ENCODE measurements at regions not wholly inside any gene's neighbourhood (a gene's known extent, or its start where the extent isn't known, plus 50 kb on each side); places are given as distances from the start of the nearest gene placed in this dataset.

DNA sequence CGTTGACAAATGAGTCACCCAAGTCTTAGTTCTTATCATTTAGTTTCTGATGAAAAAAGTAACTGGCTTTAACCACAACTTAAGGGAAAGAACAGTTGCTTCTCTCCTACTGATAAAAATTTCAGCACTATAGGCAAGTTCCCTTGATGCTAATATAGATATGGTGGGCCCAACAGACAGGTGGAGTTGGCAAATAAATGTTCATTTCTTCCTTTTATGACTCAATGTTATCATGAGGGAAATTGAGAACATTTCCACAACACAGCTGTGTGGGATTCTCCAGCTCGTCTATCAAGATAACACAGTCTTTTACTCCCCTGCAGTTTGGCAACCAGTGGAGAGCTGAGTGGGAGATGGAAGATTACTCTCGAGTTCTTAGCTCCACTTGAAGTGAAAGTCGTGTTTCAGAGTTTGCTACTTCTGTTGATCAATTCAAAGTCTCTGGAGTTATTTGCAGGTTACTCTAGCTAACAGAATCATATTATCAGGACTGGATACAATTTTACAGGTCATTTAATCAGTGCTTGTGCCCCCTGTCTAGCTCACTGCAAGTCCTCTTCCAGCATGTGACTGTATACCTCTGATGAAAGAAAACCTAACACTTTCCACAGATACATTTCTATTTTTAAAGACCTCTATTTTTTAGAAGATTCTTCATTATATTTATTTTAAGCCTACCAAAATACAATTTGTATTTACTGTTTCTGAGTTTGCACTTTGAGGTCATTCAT lies 270.6 kb upstream of the GK2 start:
- ChIA-PET RAD21 (ENCODE audit: unreplicated experiment) (no interaction called here), POLR2A (interaction anchor here (0.6 kb wide), 1 partner anchor 155 kb away, joined by 3 read pairs; no protein-coding TSS in a partner anchor), SMC1A (ENCODE audit: uncharacterized antibody, unreplicated experiment) (interaction anchor here (0.9 to 1.1 kb wide), 3 partner anchors 14 to 107 kb away, joined by 3 to 5 read pairs (median 4); no protein-coding TSS in a partner anchor), CTCF (no interaction called here)
- no peak for FAIRE-seq
- BruUV-seq (replicated peaks), result no TSS peak
- WGBS (ENCODE audit: insufficient coverage, insufficient replicate concordance, low lambda C conversion rate, missing lambda C conversion rate), result 3% methylated on average over 4 of the region's 4 CpGs
- intact Hi-C loops (cut with micrococcal nuclease; ENCODE audit: unreplicated experiment), result no loop called here
- no peaks in the 10 kb centered on the region for H3K9me3 ChIP-seq (replicated peaks; ENCODE audit: control insufficient read depth, insufficient read depth, low read length)
- H3K79me2 ChIP-seq (ENCODE audit: control insufficient read depth, insufficient read depth, low read length), result no peaks in the 10 kb centered on the region
- H3K27ac ChIP-seq (ENCODE audit: control insufficient read depth, insufficient read depth), result no peak overlapping the region
- H3K9ac ChIP-seq (ENCODE audit: control insufficient read depth, insufficient read depth, low read length), result no peak overlapping the region
- DNase-seq (ENCODE audit: low read depth, low spot score), result no peak
- H3K4me1 ChIP-seq (ENCODE audit: control insufficient read depth, insufficient read depth, low read length), result no peaks in the 10 kb centered on the region
- no peaks in the 10 kb centered on the region for H3K36me3 ChIP-seq (ENCODE audit: control insufficient read depth in 2 of 2, insufficient read depth in 2 of 2, low read length in 1 of 2)
- H3K4me2 ChIP-seq (ENCODE audit: control insufficient read depth, insufficient read depth), result no peak overlapping the region
- in situ Hi-C loops (cut with MboI), result no loop called here
- TF ChIP-seq HCFC1 (IDR thresholded peaks at IDR 0.05; ENCODE audit: low read length) (no peak), CHD4 (IDR thresholded peaks at IDR 0.05) (no peak), NRF1 (conservative IDR thresholded peaks at IDR 0.05; ENCODE audit: low read depth, low read length) (no peak), CTCF (IDR thresholded peaks at IDR 0.05 in 2 of 3, conservative IDR thresholded peaks at IDR 0.05 in 1 of 3; ENCODE audit: control insufficient read depth in 2 of 3, extremely low read depth in 1 of 3, insufficient read depth in 1 of 3, low read depth in 3 of 3, low read length in 3 of 3) (no peak), ZNF592 (IDR thresholded peaks at IDR 0.05) (no peak)
- ATAC-seq, result no peak
- no peak overlapping the region for H2AFZ ChIP-seq (ENCODE audit: control insufficient read depth, low read depth, low read length)
- no peaks in the 10 kb centered on the region for H4K20me1 ChIP-seq (ENCODE audit: control insufficient read depth, insufficient read depth)
- H3K4me3 ChIP-seq, result no peak overlapping the region
- no peaks in the 10 kb centered on the region for H3K27me3 ChIP-seq (replicated peaks in 1 of 2; ENCODE audit: control insufficient read depth in 2 of 2, insufficient read depth in 2 of 2, low read length in 1 of 2)
